Panc1 (cell line): ENCODE measurements at regions not wholly inside any gene's neighbourhood (a gene's known extent, or its start where the extent isn't known, plus 50 kb on each side); places are given as distances from the start of the nearest gene placed in this dataset.

Source experiments
- ATAC-seq: fragments of 200-7000 bp; cut with Tn5 transposase; 2 replicates; pipeline ENCODE4 v1.9.1; 2020; ENCODE audit warnings: mild to moderate bottlenecking, moderate library complexity
- BruUV-seq: library from RNA; stranded (reverse); fragments of 400-500 nt; replicated peaks from 2 replicates; lab custom pipeline; 2021; lab: Mats Ljungman, UMichigan
- CTCF ChIA-PET: fragments of 300-600 bp; sonication (Branson Sonifier 250); formaldehyde crosslinking; loops from one replicate; lab custom pipeline; 2022; ENCODE audit warnings: antibody characterized with exemption; lab: Charles Lee
- POLR2A ChIA-PET: fragments of 300-600 bp; sonication (Branson Sonifier 250); formaldehyde crosslinking; loops from one replicate; lab custom pipeline; 2022; ENCODE audit warnings: antibody characterized with exemption; lab: Charles Lee
- DNase-seq: peaks from one replicate; pipeline ENCODE4 v3.0.0-alpha.2; 2010; ENCODE audit warnings: low read depth, low spot score
- H3K27ac ChIP-seq: 2 replicates; pipeline ENCODE4 v1.5.1; 2011; ENCODE audit warnings: mild to moderate bottlenecking, low read length, inconsistent platforms
- H3K27me3 ChIP-seq: fragments of 200-500 bp; sonication (Bioruptor generic); 2 replicates; pipeline ENCODE4 v1.6.0; 2014; ENCODE audit warnings: low read length, inconsistent platforms; ENCODE audit not compliant: control insufficient read depth, insufficient read depth
- H3K36me3 ChIP-seq: fragments of 200-500 bp; sonication (Bioruptor generic); 2 replicates; pipeline ENCODE4 v1.5.1; 2014; ENCODE audit warnings: inconsistent platforms, mild to moderate bottlenecking, low read length, moderate library complexity; ENCODE audit not compliant: control insufficient read depth, insufficient read depth
- H3K4me1 ChIP-seq: 2 replicates; pipeline ENCODE4 v1.5.1; 2011; ENCODE audit warnings: inconsistent platforms, mild to moderate bottlenecking, low read length, moderate library complexity; ENCODE audit not compliant: control insufficient read depth, insufficient read depth
- H3K4me3 ChIP-seq, 2 experiments: 2 replicates each; pipeline ENCODE4 v1.5.1; 2011 to 2012; ENCODE audit warnings: low read depth in 2 of 2, low read length in 2 of 2, mild to moderate bottlenecking in 2 of 2, inconsistent platforms in 1 of 2, moderate library complexity in 1 of 2
- H3K9me3 ChIP-seq: fragments of 200-500 bp; sonication (Bioruptor generic); 2 replicates; pipeline ENCODE4 v1.5.1; 2014; ENCODE audit warnings: low read depth, mild to moderate bottlenecking, inconsistent platforms, low read length, moderate library complexity; ENCODE audit not compliant: control insufficient read depth, insufficient read depth
- CTCF ChIP-seq: fragments of 450-650 bp; IDR thresholded peaks from 2 replicates; pipeline ENCODE4 v1.5.1; 2017; ENCODE audit warnings: mild to moderate bottlenecking
- POLR2AphosphoS5 ChIP-seq: IDR thresholded peaks from 2 replicates; pipeline ENCODE4 v1.6.1; 2012; ENCODE audit warnings: mild to moderate bottlenecking, low read depth, low read length, moderate library complexity
- REST ChIP-seq, 2 experiments: IDR thresholded peaks; 2 replicates each; pipeline ENCODE4 v1.6.1; 2011 to 2012; ENCODE audit warnings: low read depth in 2 of 2, control low read depth in 1 of 2, low read length in 1 of 2, mild to moderate bottlenecking in 1 of 2, moderate library complexity in 1 of 2; ENCODE audit not compliant: insufficient read depth in 1 of 2
- SIN3A ChIP-seq: IDR thresholded peaks from 2 replicates; pipeline ENCODE4 v1.6.1; 2012; ENCODE audit warnings: low read depth, mild to moderate bottlenecking, low read length, moderate library complexity, borderline replicate concordance; ENCODE audit not compliant: insufficient read depth
- TCF7L2 ChIP-seq: IDR thresholded peaks from 2 replicates; pipeline ENCODE4 v1.6.1; 2011; ENCODE audit warnings: mild to moderate bottlenecking, low read depth, low read length, inconsistent platforms
- in situ Hi-C: cut with HindIII; loops from 2 replicates; pipeline ENCODE4 v1.10.0; 2016; ENCODE audit warnings: low sequenced_read_pairs, low pct_unique_long_range_greater_than_20kb
- intact Hi-C: fragments of 100-400 bp; cut with micrococcal nuclease; formaldehyde crosslinking; loops from one replicate; pipeline ENCODE4 v1.10.0; 2022; ENCODE audit not compliant: unreplicated experiment

- Histone ChIP-seq H3K4me1 (no peaks in the 10 kb centered on the region), H3K27me3 (no peaks in the 10 kb centered on the region), H3K27ac (no peak overlapping the region), H3K4me3 (no peak overlapping the region), H3K9me3 (no peaks in the 10 kb centered on the region), H3K36me3 (no peaks in the 10 kb centered on the region)
- no peak for TF ChIP-seq CTCF
- TF ChIP-seq SIN3A, result no peak
- TF ChIP-seq REST (IDR thresholded peaks at IDR 0.05; ENCODE audit: insufficient read depth in 1 of 2, low read depth in 2 of 2, low read length in 1 of 2), result no peak
- no peak for TF ChIP-seq POLR2AphosphoS5
- TF ChIP-seq TCF7L2, result no peak
- ATAC-seq (no peak), DNase-seq (no peak)
- no TSS peak for BruUV-seq
- intact Hi-C loops, result no loop called here
- POLR2A ChIA-PET, result no interaction called here
- in situ Hi-C loops, result no loop called here
- CTCF ChIA-PET, result no interaction called here
Observed at GRCh38 chr4:68751138-68751537, 64.7 kb upstream of the UGT2B10 start.

- Histone ChIP-seq H3K27me3 (no peaks in the 10 kb centered on the region), H3K4me1 (no peaks in the 10 kb centered on the region), H3K27ac (no peak overlapping the region), H3K9me3 (no peaks in the 10 kb centered on the region), H3K36me3 (no peaks in the 10 kb centered on the region), H3K4me3 (no peak overlapping the region)
- POLR2A ChIA-PET, result no interaction called here
- CTCF ChIA-PET, result no interaction called here
- intact Hi-C loops, result no loop called here
- no TSS peak for BruUV-seq
- DNase-seq (no peak), ATAC-seq (no peak)
- in situ Hi-C loops, result no loop called here
- no peak for TF ChIP-seq REST (IDR thresholded peaks at IDR 0.05; ENCODE audit: insufficient read depth in 1 of 2, low read depth in 2 of 2, low read length in 1 of 2)
- no peak for TF ChIP-seq POLR2AphosphoS5
- TF ChIP-seq TCF7L2, result no peak
- no peak for TF ChIP-seq SIN3A
- no peak for TF ChIP-seq CTCF
Observed at GRCh38 chr4:68765876-68766275, 49.9 kb upstream of the UGT2B10 start.
